ENCODE measurements at regions not wholly inside any gene's neighbourhood (a gene's known extent, or its start where the extent isn't known, plus 50 kb on each side); places are given as distances from the start of the nearest gene placed in this dataset.

DNA sequence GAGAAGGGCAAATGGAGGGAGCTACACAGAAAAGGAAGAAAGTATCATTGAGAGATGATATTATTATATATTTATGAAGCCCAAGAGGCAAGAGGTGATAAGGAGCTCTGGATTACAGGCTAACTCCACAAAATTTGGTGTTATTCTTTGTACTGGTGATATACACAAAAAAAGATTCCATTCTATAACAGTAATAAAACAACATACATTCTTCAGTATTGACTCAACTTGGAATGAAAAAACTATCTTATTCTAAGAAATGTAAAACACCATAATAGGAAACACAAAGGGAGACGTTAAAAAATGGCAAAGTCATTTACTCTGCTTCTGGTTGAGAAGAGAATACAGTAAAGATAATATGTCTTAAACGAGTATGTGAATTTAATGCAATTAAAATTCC is 99.4 kb downstream of the TEX35 start:
- no peaks in the 10 kb centered on the region for H3K36me3 ChIP-seq
- H3K27me3 ChIP-seq: no peaks in the 10 kb centered on the region
- 44 to 55% methylated on average over 2 of the region's 2 CpGs for WGBS, 2 donors (ENCODE audit: low coverage in 1 of 2)
- H3K4me1 ChIP-seq: no peaks in the 10 kb centered on the region
- no peak overlapping the region for H3K27ac ChIP-seq
- H3K9me3 ChIP-seq: no peaks in the 10 kb centered on the region
- TF ChIP-seq, protein P1, sequence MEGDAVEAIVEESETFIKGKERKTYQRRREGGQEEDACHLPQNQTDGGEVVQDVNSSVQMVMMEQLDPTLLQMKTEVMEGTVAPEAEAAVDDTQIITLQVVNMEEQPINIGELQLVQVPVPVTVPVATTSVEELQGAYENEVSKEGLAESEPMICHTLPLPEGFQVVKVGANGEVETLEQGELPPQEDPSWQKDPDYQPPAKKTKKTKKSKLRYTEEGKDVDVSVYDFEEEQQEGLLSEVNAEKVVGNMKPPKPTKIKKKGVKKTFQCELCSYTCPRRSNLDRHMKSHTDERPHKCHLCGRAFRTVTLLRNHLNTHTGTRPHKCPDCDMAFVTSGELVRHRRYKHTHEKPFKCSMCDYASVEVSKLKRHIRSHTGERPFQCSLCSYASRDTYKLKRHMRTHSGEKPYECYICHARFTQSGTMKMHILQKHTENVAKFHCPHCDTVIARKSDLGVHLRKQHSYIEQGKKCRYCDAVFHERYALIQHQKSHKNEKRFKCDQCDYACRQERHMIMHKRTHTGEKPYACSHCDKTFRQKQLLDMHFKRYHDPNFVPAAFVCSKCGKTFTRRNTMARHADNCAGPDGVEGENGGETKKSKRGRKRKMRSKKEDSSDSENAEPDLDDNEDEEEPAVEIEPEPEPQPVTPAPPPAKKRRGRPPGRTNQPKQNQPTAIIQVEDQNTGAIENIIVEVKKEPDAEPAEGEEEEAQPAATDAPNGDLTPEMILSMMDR (IDR thresholded peaks at IDR 0.05): no peak
- TF ChIP-seq POLR2AphosphoS5 (IDR thresholded peaks at IDR 0.05): no peak
- no peak for TF ChIP-seq POLR2A (IDR thresholded peaks at IDR 0.05)
- ATAC-seq: no peak
- H3K4me3 ChIP-seq: no peak overlapping the region

DNA sequence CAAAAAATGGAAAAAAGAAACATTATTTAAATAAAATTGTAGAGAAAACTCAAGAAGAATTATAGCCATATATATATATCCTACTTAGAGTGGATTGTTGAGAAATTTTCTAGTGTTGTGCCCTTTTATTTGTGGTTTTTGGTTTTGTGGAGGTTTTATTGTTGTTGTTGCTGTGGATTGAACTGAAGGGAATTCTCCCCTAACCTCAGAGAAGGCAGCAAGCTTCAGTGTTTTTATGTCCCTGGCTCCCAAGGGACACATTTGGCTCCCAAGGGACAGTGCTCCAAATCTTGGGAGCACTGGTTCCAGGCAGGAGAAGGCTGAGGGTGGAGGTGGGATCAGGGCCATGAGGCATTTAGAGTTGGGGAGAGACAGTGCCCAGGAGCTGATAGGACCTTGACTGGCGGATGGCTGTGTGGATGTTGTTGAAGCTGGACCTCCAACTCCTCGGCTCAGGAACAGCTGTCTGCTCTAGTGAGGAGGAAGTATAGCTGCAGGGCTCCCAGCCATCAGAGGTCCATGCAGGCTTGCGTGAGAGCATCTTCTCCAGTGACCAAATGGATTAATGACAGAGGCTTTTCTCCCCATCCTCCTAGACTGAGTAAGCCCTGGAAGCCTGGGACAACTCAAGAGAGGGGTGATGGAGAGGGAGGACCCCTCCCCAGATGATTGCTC is 100.5 kb downstream of the TEX35 start:
- Histone ChIP-seq H3K36me3 (no peaks in the 10 kb centered on the region), H3K27me3 (no peaks in the 10 kb centered on the region), H3K27ac (no peak overlapping the region), H3K9me3 (no peaks in the 10 kb centered on the region), H3K4me1 (no peaks in the 10 kb centered on the region), H3K4me3 (no peak overlapping the region)
- TF ChIP-seq POLR2AphosphoS5 (IDR thresholded peaks at IDR 0.05) (no peak), POLR2A (IDR thresholded peaks at IDR 0.05) (no peak), EP300 (IDR thresholded peaks at IDR 0.05) (no peak)
- TF ChIP-seq, protein P1 (IDR thresholded peaks at IDR 0.05): no peak
- 80 to 100% methylated on average over 1 of the region's 3 CpGs for WGBS, 2 donors (ENCODE audit: low coverage in 1 of 2)
- no peak for ATAC-seq

DNA sequence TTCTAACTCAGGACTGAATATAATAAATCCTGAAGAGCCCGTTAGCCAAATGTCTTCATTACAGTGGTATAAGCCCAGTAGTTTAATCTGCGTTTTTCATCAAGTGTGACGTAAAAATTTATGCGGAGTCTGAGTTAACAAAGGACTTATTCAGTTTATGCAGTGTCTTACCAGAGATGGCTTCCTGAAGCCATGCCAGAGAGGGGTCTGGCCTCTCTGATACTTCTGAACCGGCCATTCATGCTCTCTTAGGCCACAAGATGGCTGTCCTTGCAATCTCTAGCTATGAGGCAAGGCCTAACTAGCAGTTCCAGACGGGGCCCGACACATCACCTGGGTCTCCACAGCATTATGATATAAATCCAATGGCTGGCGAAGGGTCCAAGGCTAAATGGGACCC is 101.4 kb downstream of the TEX35 start:
- no peak for TF ChIP-seq EP300 (IDR thresholded peaks at IDR 0.05)
- TF ChIP-seq, protein P1 (IDR thresholded peaks at IDR 0.05): no peak
- no peak for TF ChIP-seq POLR2AphosphoS5 (IDR thresholded peaks at IDR 0.05)
- TF ChIP-seq POLR2A (IDR thresholded peaks at IDR 0.05): no peak
- Histone ChIP-seq H3K27ac (no peak overlapping the region), H3K27me3 (no peaks in the 10 kb centered on the region), H3K36me3 (no peaks in the 10 kb centered on the region), H3K4me1 (no peaks in the 10 kb centered on the region), H3K9me3 (no peaks in the 10 kb centered on the region), H3K4me3 (no peak overlapping the region)
- ATAC-seq: no peak
- WGBS, 2 donors (ENCODE audit: low coverage in 1 of 2): 76 to 100% methylated on average over 2 to 7 of the region's 8 CpGs

DNA sequence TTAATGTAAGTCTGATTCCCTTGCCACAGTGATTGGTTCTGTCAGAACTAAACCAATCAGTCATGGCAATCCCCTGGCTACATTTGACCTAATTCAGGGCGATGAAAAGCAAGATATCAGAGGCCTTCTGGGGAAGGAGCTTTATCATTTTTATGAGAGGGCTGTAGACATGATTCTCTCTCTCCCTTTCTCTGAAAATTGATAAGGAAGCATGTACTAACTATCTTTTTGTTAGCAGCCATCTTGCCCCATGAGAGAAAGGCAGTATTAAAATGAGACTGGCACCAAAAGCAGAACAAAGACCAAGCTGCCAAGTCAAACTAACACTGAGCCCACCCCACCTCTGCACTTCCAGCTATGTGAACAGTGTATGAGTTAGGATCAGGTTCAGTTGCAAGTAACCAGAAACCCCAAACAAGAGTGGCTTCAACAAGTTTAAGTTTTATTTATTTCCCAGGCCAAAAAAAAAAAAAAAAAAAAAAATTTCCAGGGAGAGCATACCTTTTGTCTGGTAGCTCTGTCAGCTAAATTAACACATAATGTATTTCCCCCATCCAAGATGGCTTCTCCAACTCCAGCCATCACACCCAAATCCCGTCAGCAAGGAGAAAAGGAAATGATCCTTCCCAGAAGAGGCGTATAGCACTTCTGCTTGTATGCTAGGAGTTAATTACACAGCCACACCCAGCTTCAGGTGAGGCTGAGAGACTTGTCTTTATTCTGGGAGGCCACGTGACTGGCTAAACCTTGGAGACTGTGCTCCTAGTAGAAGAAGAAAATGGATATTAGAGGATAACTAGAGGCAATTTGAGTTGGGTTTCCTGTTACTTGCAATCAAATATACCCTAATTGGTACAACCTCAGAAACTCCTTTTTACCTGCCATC is 105.8 kb upstream of the RALGPS2 start:
- TF ChIP-seq, protein P1 (IDR thresholded peaks at IDR 0.05): no peak
- TF ChIP-seq EP300 (IDR thresholded peaks at IDR 0.05) (no peak), POLR2A (IDR thresholded peaks at IDR 0.05) (no peak), POLR2AphosphoS5 (IDR thresholded peaks at IDR 0.05) (no peak)
- H3K4me1 ChIP-seq: no peaks in the 10 kb centered on the region
- H3K4me3 ChIP-seq: no peak overlapping the region
- no peaks in the 10 kb centered on the region for H3K9me3 ChIP-seq
- no peak for ATAC-seq
- H3K27me3 ChIP-seq: no peaks in the 10 kb centered on the region
- WGBS, 2 donors (ENCODE audit: low coverage in 1 of 2): 87 to 89% methylated on average over 3 to 4 of the region's 4 CpGs
- H3K27ac ChIP-seq: no peak overlapping the region
- no peaks in the 10 kb centered on the region for H3K36me3 ChIP-seq

Measured in gastroesophageal sphincter (tissue), 4 donors.